ENCODE measurements at regions not wholly inside any gene's neighbourhood (a gene's known extent, or its start where the extent isn't known, plus 50 kb on each side); places are given as distances from the start of the nearest gene placed in this dataset.

DNA sequence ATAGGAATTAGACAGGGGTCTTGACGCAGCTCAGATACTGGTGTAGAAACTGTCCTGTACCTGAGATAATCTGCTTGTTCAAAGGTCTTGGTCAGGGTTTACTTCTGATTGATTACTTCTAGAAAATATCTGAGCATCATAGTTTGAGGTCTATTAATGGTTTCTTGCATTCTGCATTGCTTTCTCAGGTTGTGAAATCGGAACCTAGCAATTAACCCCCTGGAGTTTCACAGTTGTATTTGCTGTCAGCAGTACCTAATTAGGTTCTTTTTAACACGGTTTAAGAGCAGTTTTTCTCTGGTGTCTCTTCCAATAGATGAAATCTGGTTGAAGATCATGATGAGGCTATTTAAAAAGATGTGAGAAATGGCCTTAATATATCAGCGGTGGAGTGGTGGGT, 428.6 kb upstream of the SYT4 start:
- H3K27me3 ChIP-seq: no peaks in the 10 kb centered on the region
- TF ChIP-seq, protein P1, sequence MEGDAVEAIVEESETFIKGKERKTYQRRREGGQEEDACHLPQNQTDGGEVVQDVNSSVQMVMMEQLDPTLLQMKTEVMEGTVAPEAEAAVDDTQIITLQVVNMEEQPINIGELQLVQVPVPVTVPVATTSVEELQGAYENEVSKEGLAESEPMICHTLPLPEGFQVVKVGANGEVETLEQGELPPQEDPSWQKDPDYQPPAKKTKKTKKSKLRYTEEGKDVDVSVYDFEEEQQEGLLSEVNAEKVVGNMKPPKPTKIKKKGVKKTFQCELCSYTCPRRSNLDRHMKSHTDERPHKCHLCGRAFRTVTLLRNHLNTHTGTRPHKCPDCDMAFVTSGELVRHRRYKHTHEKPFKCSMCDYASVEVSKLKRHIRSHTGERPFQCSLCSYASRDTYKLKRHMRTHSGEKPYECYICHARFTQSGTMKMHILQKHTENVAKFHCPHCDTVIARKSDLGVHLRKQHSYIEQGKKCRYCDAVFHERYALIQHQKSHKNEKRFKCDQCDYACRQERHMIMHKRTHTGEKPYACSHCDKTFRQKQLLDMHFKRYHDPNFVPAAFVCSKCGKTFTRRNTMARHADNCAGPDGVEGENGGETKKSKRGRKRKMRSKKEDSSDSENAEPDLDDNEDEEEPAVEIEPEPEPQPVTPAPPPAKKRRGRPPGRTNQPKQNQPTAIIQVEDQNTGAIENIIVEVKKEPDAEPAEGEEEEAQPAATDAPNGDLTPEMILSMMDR (IDR thresholded peaks at IDR 0.05): no peak
- H3K4me1 ChIP-seq: no peaks in the 10 kb centered on the region
- no peak for DNase-seq (ENCODE audit: low spot score)
- H3K36me3 ChIP-seq: no peaks in the 10 kb centered on the region
- no peak overlapping the region for H3K27ac ChIP-seq
- H3K9me3 ChIP-seq: no peaks in the 10 kb centered on the region
- no peak overlapping the region for H3K4me3 ChIP-seq

DNA sequence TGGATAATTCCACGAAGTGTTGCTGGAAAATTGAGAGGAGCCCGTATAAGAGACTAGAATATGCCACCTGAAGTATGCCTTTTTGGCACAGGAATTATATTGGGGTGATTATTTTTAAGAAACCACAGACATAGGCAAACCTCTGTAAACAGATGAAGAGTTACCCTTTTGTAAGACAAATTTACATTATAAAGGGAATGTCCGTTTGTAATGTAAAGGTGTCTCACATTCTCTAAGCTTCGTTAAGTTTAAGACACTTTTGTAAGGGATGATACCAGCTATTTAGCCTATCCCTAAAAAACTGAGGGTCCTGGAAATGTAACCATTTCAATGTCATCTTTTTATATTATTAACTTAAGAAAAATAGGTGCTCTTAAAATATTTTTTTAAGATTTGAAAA, 432.8 kb upstream of the SYT4 start:
- Histone ChIP-seq H3K9me3 (no peaks in the 10 kb centered on the region), H3K4me1 (no peaks in the 10 kb centered on the region), H3K27ac (no peak overlapping the region), H3K36me3 (no peaks in the 10 kb centered on the region), H3K27me3 (no peaks in the 10 kb centered on the region), H3K4me3 (no peak overlapping the region)
- TF ChIP-seq, protein P1 (IDR thresholded peaks at IDR 0.05): no peak
- no peak for DNase-seq (ENCODE audit: low spot score)

DNA sequence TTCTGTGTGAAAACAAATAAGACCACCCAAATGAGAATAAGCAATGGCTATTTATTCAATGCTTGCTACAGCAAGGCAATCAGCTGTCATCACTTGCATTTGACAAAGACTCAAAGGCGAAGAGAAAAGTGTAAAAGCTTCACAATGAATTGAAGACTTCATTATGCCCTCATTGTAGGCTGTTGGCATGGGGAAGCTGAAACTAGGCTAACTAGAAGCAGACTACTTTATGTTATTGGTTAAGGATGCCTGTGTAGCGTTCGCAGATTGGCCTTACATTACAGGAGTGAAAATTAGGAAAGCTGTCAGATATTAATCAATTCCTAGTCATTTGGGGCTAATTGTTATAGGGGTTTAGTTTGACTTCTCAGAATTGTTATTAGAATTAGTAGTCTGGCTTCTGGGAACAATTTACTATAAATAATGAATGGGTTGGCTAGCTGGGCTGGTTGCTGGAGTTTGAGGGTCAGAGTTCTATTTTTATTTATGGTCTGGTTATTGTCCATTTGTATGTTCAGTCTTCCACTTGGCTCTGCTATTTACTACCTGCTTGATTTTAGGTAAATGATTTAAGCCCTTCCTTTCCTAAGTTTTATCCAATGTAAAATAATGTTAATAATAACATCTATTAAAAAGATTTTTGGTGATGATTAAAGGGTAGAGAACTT, 437.2 kb upstream of the SYT4 start:
- Histone ChIP-seq H3K36me3 (no peaks in the 10 kb centered on the region), H3K4me3 (no peak overlapping the region), H3K9me3 (no peaks in the 10 kb centered on the region), H3K27ac (no peak overlapping the region), H3K27me3 (no peaks in the 10 kb centered on the region), H3K4me1 (no peaks in the 10 kb centered on the region)
- TF ChIP-seq, protein P1 (IDR thresholded peaks at IDR 0.05): no peak
- DNase-seq (ENCODE audit: low spot score): no peak

DNA sequence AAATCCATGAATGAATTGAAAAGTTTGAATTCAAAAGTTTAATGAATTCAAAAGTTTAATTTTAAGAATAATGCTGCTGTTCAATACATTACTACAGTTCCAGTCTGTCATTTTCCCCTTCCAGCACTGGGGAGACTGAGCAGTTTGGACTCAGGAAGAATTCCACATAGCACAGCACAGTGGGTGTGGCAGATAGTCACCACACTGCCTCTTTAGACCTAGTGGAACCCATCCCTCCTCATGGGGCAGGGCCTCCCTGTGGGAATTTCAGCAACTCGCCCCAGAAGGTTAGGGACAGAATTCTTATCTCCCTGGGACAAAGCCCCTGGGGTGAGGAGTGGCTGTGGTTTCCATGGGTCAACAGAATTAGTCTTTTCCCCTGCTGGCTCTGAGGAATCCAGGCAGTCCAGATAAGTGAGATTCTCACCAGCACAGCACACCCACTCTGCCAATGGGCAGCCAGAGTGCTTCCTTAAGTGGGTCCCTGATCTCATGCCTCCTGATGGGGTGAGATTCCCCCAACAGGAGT, 442.0 kb upstream of the SYT4 start:
- H3K36me3 ChIP-seq: no peaks in the 10 kb centered on the region
- TF ChIP-seq, protein P1 (IDR thresholded peaks at IDR 0.05): no peak
- no peak overlapping the region for H3K27ac ChIP-seq
- no peaks in the 10 kb centered on the region for H3K27me3 ChIP-seq
- H3K9me3 ChIP-seq: peaks cover 0 to 23% of the 10 kb centered on the region in 2 donors
- H3K4me3 ChIP-seq: no peak overlapping the region
- DNase-seq (ENCODE audit: low spot score): no peak
- no peaks in the 10 kb centered on the region for H3K4me1 ChIP-seq

DNA sequence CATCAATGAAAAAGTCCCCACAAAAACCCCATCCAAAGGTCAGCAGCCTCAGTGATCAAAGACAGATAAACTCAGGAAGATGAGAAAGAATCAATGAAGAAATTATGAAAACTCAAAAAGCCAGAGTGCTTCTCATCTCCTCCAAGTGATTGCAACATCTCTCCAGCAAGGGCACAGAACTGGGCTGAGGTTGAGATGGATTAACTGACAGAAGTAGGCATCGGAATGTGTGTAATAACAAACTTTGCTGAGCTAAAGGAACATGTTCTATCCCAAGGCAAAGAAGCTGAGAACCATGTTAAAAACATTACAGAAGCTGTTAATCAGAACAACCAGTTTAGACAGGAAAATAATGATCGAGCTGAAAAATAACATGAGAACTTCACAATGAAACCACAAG, 442.8 kb upstream of the SYT4 start:
- Histone ChIP-seq H3K27ac (no peak overlapping the region), H3K9me3 (peaks cover 0 to 23% of the 10 kb centered on the region in 2 donors), H3K27me3 (no peaks in the 10 kb centered on the region), H3K4me1 (no peaks in the 10 kb centered on the region), H3K36me3 (no peaks in the 10 kb centered on the region), H3K4me3 (no peak overlapping the region)
- TF ChIP-seq, protein P1 (IDR thresholded peaks at IDR 0.05): no peak
- DNase-seq (ENCODE audit: low spot score): no peak

DNA sequence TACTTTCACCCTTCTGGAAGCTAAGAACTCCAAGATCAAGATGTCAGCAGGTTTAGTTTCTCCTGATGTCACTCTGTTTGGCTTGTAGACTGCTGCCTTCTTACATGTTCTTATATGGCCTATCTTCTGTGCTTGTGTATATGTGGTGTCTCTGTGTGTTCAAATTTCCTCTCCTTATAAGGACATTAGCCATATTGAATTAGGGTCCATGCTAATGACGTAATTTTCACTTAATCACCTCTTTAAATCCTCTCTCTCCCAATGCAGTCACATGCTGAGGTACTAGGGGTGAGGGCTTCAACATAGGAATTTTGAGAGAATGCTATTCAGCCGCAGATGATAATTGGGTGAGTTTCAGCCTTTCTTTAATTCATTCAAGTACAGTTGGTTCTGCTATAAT, 458.3 kb upstream of the SYT4 start:
- Histone ChIP-seq H3K27me3 (no peaks in the 10 kb centered on the region), H3K36me3 (no peaks in the 10 kb centered on the region), H3K27ac (no peak overlapping the region), H3K9me3 (peaks cover 0 to 14% of the 10 kb centered on the region in 2 donors), H3K4me3 (no peak overlapping the region), H3K4me1 (no peaks in the 10 kb centered on the region)
- TF ChIP-seq, protein P1 (IDR thresholded peaks at IDR 0.05): no peak
- no peak for DNase-seq (ENCODE audit: low spot score)

Measured in right atrium auricular region (tissue), 2 donors.